ENCODE measurements at regions not wholly inside any gene's neighbourhood (a gene's known extent, or its start where the extent isn't known, plus 50 kb on each side); places are given as distances from the start of the nearest gene placed in this dataset.

DNA sequence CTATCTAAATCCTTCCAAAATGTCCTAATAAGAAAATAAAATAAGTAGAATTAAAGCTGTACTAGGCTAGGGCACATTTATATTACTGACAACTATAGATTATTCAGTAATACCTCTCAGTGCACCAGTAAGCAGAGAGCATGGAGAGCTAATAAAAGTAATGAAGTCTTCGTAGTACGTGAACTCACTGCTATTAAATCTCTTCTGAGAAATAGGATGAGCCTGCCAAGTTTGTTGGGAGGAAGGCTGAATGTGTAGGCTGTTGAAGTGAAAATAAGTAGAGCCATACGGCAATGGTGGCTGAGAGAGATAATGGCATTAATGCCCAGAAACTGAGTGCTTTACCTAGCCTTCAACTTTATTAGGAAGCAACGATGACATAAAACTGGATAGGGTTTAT is 73.9 kb upstream of the NR5A2 start:
- Histone ChIP-seq H3K9me3 (ENCODE audit: control insufficient read depth, low read length) (no peaks in the 10 kb centered on the region), H3K36me3 (ENCODE audit: control insufficient read depth, insufficient read depth, low read length) (no peaks in the 10 kb centered on the region), H3K27ac (ENCODE audit: insufficient read depth, low read depth, low read length, poor library complexity, severe bottlenecking) (no peak overlapping the region), H3K4me1 (ENCODE audit: control insufficient read depth, insufficient read depth, low read length) (no peaks in the 10 kb centered on the region), H3K4me3 (ENCODE audit: insufficient read depth, low read depth, low read length) (no peak overlapping the region), H3K27me3 (ENCODE audit: control insufficient read depth, insufficient read depth, low read length, poor library complexity, severe bottlenecking) (no peaks in the 10 kb centered on the region)
- 92 to 96% methylated on average over 4 of the region's 4 CpGs for WGBS, 2 experiments

DNA sequence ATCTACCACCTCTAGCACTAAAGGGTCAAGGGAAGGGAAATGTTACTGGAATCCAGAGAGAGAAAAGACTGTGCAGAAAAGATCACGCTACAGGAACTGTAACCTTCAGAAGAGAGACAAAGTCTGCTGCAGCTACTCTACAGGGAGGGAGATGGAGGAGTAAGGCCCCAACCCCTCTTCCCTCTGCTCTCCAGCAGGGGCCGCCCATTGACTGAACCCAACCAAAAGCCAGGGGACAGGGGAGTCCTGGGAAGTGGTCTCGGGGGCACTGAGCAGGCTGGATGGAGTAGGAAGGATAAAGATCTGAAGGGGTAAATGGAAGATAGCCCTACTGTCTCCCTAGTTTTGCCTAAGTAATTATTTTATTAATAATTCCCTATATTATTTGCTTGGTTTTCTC is 72.8 kb upstream of the NR5A2 start:
- H3K27ac ChIP-seq (ENCODE audit: insufficient read depth, low read depth, low read length, poor library complexity, severe bottlenecking) = no peak overlapping the region
- no peaks in the 10 kb centered on the region for H3K9me3 ChIP-seq (ENCODE audit: control insufficient read depth, low read length)
- no peaks in the 10 kb centered on the region for H3K27me3 ChIP-seq (ENCODE audit: control insufficient read depth, insufficient read depth, low read length, poor library complexity, severe bottlenecking)
- WGBS, 2 experiments = 62 to 69% methylated on average over 1 to 3 of the region's 3 CpGs
- no peaks in the 10 kb centered on the region for H3K36me3 ChIP-seq (ENCODE audit: control insufficient read depth, insufficient read depth, low read length)
- no peak overlapping the region for H3K4me3 ChIP-seq (ENCODE audit: insufficient read depth, low read depth, low read length)
- H3K4me1 ChIP-seq (ENCODE audit: control insufficient read depth, insufficient read depth, low read length) = no peaks in the 10 kb centered on the region

- Histone ChIP-seq H3K36me3 (ENCODE audit: control insufficient read depth, insufficient read depth, low read length) (no peaks in the 10 kb centered on the region), H3K27me3 (ENCODE audit: control insufficient read depth, insufficient read depth, low read length, poor library complexity, severe bottlenecking) (no peaks in the 10 kb centered on the region)
- 84 to 92% methylated on average over 4 of the region's 4 CpGs for WGBS, 2 experiments
Observed at GRCh38 chr1:199955235-199955634, 72.3 kb upstream of the NR5A2 start.

DNA sequence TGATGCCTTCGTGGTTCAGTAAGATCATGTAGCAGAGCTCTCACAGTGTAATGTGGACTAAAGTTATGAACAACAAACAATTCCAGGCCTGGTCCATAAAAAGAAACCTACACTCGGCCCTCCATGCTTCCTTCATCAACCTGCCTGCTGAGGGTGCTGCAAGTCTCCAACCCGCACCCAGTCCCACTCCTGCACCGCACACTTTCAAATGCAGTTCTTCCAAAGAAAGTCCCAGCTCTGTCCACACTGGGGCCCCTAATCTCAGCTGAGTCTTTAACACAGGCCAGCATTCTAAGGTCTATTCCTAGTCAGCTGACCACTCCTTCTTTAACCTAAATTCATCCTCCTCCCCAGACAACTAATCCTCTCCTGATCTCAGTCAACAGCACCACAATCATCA is 71.5 kb upstream of the NR5A2 start:
- no peaks in the 10 kb centered on the region for H3K9me3 ChIP-seq (ENCODE audit: control insufficient read depth, low read length)
- 85 to 90% methylated on average over 4 of the region's 4 CpGs for WGBS, 2 experiments

More at GRCh38 chr1:199955235-199955634, 72.3 kb upstream of the NR5A2 start:
- Histone ChIP-seq H3K4me3 (ENCODE audit: insufficient read depth, low read depth, low read length) (no peak overlapping the region), H3K9me3 (ENCODE audit: control insufficient read depth, low read length) (no peaks in the 10 kb centered on the region), H3K4me1 (ENCODE audit: control insufficient read depth, insufficient read depth, low read length) (no peaks in the 10 kb centered on the region), H3K27ac (ENCODE audit: insufficient read depth, low read depth, low read length, poor library complexity, severe bottlenecking) (no peak overlapping the region)

GRCh38 chr1:199959033-199959774 is 68.3 kb upstream of the NR5A2 start:
- Histone ChIP-seq H3K36me3 (ENCODE audit: control insufficient read depth, insufficient read depth, low read length) (no peaks in the 10 kb centered on the region), H3K27ac (ENCODE audit: insufficient read depth, low read depth, low read length, poor library complexity, severe bottlenecking) (no peak overlapping the region), H3K4me3 (ENCODE audit: insufficient read depth, low read depth, low read length) (no peak overlapping the region), H3K4me1 (ENCODE audit: control insufficient read depth, insufficient read depth, low read length) (no peaks in the 10 kb centered on the region), H3K27me3 (ENCODE audit: control insufficient read depth, insufficient read depth, low read length, poor library complexity, severe bottlenecking) (no peaks in the 10 kb centered on the region), H3K9me3 (ENCODE audit: control insufficient read depth, low read length) (no peaks in the 10 kb centered on the region)
- 96 to 98% methylated on average over 29 of the region's 29 CpGs for WGBS, 2 experiments

More for the DNA sequence above, 71.5 kb upstream of the NR5A2 start:
- H3K4me1 ChIP-seq (ENCODE audit: control insufficient read depth, insufficient read depth, low read length) = no peaks in the 10 kb centered on the region
- no peak overlapping the region for H3K4me3 ChIP-seq (ENCODE audit: insufficient read depth, low read depth, low read length)
- no peaks in the 10 kb centered on the region for H3K27me3 ChIP-seq (ENCODE audit: control insufficient read depth, insufficient read depth, low read length, poor library complexity, severe bottlenecking)
- no peak overlapping the region for H3K27ac ChIP-seq (ENCODE audit: insufficient read depth, low read depth, low read length, poor library complexity, severe bottlenecking)
- H3K36me3 ChIP-seq (ENCODE audit: control insufficient read depth, insufficient read depth, low read length) = no peaks in the 10 kb centered on the region

DNA sequence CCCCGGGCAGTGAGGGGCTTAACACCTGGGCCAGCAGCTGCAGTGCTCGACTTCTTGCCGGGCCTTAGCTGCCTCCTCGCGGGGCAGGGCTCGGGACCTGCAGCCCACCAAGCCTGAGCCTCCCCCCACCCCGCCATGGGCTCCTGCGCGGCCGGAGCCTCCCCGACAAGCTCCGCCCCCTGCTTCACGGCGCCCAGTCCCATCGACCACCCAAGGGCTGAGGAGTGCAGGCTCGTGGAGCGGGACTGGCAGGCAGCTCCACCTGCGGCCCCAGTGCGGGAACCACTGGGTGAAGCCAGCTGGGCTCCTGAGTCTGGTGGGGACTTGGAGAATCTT is 67.8 kb upstream of the NR5A2 start:
- no peak overlapping the region for H3K27ac ChIP-seq (ENCODE audit: insufficient read depth, low read depth, low read length, poor library complexity, severe bottlenecking)
- H3K36me3 ChIP-seq (ENCODE audit: control insufficient read depth, insufficient read depth, low read length) = no peaks in the 10 kb centered on the region
- no peaks in the 10 kb centered on the region for H3K9me3 ChIP-seq (ENCODE audit: control insufficient read depth, low read length)
- H3K27me3 ChIP-seq (ENCODE audit: control insufficient read depth, insufficient read depth, low read length, poor library complexity, severe bottlenecking) = no peaks in the 10 kb centered on the region
- H3K4me1 ChIP-seq (ENCODE audit: control insufficient read depth, insufficient read depth, low read length) = no peaks in the 10 kb centered on the region
- H3K4me3 ChIP-seq (ENCODE audit: insufficient read depth, low read depth, low read length) = no peak overlapping the region
- WGBS, 2 experiments = 97% methylated on average over 19 of the region's 19 CpGs

DNA sequence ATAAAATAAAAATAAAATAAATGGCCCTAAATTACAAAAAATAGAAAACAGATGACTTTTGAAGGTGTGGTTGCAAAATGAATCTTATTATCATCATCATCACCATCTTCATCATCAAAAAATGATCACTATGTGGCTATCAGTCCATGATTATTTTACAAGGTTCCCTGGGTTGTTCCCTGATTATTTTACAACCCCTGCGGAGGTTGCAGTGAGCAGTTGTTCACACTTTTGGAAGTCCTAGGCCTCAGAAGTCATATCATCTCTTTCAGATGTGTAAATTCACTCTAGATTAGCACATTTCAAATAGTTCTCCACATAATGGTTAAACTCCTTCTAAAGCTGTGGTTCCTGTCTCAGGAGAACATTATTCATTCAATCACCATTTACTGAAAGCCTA is 57.4 kb upstream of the NR5A2 start:
- Histone ChIP-seq H3K9me3 (ENCODE audit: control insufficient read depth, low read length) (no peaks in the 10 kb centered on the region), H3K27ac (ENCODE audit: insufficient read depth, low read depth, low read length, poor library complexity, severe bottlenecking) (no peak overlapping the region), H3K36me3 (ENCODE audit: control insufficient read depth, insufficient read depth, low read length) (no peaks in the 10 kb centered on the region), H3K27me3 (ENCODE audit: control insufficient read depth, insufficient read depth, low read length, poor library complexity, severe bottlenecking) (no peaks in the 10 kb centered on the region), H3K4me1 (ENCODE audit: control insufficient read depth, insufficient read depth, low read length) (no peaks in the 10 kb centered on the region), H3K4me3 (ENCODE audit: insufficient read depth, low read depth, low read length) (no peak overlapping the region)
- 94% methylated on average over 1 of the region's 1 CpG for WGBS, 2 experiments

DNA sequence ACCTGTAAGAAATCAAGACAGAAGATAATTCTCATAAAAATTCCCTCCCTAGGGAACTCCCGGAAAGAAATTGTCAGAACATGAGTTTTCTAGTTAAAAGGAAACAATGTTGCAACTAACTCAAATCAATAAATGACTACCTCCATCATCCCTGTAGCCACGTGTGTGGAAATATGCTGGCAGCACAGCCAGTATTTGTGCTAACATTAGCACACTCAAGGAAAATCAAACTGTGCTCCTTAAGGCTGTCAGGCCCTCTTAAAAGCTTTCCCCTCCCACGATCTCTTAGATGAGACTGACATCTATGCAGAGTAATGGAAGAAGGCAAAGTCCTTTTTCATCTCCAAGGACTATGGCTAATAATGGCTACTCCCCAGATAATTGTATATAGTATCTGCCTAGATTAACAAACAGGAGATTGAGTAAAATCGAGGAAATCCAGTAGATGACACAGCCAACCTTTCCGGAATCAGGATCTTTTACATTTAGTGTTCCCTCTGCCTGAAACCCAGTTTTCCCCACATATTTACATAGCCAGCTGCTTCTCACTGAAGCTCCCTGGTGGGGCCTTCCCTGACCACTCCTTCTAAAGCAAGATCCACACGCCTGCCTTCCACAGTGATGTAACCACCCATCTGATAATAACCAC is 50.9 kb upstream of the NR5A2 start:
- 61 to 73% methylated on average over 5 to 6 of the region's 6 CpGs for WGBS, 2 experiments
- Histone ChIP-seq H3K27ac (ENCODE audit: insufficient read depth, low read depth, low read length, poor library complexity, severe bottlenecking) (no peak overlapping the region), H3K4me1 (ENCODE audit: control insufficient read depth, insufficient read depth, low read length) (no peaks in the 10 kb centered on the region), H3K9me3 (ENCODE audit: control insufficient read depth, low read length) (no peaks in the 10 kb centered on the region), H3K36me3 (ENCODE audit: control insufficient read depth, insufficient read depth, low read length) (no peaks in the 10 kb centered on the region), H3K27me3 (ENCODE audit: control insufficient read depth, insufficient read depth, low read length, poor library complexity, severe bottlenecking) (no peaks in the 10 kb centered on the region), H3K4me3 (ENCODE audit: insufficient read depth, low read depth, low read length) (no peak overlapping the region)

Data from ectodermal cell (in vitro differentiated cells).